CD4-positive, alpha-beta T cell treated with Interleukin-1 beta for 1 hour (primary cell): ENCODE measurements at regions not wholly inside any gene's neighbourhood (a gene's known extent, or its start where the extent isn't known, plus 50 kb on each side); places are given as distances from the start of the nearest gene placed in this dataset.

Source experiments
- DNase-seq, 2 donors: peaks; one replicate each; pipeline ENCODE4 v3.0.0-alpha.2; 2020 to 2022

DNA sequence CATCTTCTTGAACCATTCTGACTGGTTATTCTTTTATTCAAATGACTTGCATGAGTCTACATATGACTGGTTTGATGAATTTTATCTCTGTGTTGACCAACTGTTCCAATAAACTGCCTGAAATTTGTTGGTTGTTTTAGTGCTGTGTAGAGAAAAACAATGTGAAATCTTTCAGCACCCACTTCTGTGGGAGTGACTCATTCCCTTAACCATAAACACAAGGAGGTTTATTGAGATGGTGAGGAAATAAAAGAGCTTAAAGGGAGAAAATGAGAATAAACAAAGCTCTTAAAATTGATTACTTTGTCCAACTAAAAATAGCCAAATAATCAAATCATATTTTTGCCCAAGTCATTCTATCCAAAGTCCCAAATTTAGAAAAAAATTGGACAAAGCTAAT is 341.1 kb downstream of the TGFB2 start:
- DNase-seq = no peak

DNA sequence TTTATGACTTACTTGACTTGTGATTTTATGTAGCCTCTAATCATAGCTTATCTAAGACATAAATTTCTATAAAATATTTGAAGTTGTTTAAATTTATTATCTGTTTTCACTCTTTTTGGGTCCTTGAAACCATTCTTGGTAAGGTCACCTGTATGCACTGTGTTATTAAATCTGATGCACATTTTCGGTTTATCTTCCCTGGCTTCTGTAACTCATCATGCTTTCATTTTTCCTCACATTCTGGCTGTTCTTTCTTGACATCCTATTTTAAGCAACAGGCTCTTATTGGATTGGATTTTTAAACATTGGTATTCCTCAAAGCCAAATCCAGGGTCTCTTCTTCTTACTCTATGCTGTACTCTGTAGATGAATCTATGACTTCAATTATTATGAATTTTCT is 341.6 kb downstream of the TGFB2 start:
- no peak for DNase-seq

DNA sequence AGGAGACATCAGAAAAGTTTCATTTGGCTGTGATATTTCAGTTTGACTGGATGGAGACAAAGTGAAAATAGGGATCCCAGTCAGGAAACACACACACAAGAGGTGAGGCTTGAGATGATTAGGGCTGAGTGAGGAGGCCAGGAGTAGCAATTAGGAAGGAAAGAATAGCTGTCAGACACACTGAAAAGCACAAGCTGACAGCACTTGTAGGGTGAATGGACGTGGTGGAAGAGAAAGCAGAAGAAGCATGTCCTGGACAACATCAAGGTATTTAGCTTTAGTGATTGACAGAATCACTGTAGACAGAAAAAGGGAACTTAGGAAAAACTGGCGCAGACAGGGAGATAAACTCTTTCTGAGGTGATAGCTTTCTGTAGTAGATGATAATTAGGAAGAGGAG is 347.7 kb downstream of the TGFB2 start:
- DNase-seq = no peak

DNA sequence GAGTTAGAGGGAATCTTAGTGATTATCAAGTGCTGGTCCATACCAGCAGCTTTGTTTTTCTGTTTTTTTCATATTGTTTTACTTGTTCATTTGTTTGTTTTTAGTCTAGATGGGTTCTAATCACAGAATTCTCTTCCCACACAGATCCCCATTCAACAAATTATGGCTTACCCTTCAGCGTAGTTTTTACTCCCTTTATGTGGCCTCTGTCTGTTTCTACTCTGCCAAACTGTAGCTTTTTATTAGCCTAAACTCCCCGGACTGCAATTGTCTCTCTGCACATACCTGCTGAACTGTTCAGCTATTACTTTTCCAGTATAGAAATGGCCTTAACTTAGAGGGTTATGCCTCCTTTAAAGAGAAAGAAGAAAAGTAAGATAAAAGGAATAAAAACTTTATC is 348.5 kb downstream of the TGFB2 start:
- DNase-seq = no peak

DNA sequence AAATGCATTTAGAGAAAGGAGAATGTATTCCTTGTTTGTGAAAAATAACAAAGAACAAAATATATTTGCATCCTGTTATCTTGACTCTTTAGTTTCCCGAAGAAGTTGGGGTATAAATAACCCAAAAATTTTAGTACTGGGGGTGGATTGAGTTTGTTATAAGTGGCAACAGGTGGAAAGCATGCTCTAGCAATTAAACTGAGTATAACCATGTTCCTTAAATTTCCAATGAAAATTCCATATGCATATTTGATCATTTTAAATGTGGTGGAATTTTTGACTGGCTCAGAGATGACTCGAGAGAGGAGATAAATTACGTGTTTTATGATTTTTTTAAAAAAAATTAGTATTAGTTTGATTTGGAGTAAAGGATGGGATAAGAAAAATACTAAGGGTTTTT is 348.9 kb downstream of the TGFB2 start:
- no peak for DNase-seq

DNA sequence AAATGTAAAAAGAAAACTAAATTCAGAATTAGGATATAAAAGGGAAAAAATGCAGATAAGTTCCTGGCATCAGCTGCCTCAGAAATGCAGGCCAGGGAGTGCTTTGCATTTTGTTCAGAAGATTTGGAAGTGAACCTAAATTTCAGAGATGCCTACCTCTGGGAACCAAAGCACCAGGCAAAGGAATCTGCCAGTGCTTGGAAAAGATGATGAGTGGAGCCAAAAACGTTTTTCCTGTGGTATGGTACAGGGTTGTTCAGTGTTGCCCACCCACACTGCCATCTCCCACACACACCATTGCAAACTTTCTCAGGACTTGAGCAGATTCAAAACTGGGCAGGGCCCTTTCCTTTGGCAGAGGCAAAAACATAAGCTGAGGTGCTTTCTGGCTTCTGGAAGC is 349.5 kb downstream of the TGFB2 start:
- DNase-seq = no peak

DNA sequence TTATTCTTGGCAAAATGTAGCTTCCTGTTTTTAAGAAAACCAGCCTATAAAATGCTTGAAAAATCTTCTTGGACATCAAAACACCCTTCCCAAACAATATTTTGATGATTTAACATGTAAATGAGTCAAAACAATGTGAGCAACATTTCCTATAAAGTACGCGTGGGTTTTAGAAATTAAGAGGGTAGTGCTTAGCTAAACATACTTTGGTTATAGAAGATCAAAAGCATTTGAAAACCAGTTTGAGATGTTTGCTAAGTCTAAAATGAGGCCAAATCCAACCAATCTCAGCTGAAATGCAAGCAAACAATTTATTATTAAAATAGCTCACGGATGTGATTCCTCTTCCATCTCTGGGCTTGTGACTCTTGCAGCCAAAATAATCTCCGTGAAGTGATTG is 350.4 kb downstream of the TGFB2 start:
- DNase-seq = no peak

DNA sequence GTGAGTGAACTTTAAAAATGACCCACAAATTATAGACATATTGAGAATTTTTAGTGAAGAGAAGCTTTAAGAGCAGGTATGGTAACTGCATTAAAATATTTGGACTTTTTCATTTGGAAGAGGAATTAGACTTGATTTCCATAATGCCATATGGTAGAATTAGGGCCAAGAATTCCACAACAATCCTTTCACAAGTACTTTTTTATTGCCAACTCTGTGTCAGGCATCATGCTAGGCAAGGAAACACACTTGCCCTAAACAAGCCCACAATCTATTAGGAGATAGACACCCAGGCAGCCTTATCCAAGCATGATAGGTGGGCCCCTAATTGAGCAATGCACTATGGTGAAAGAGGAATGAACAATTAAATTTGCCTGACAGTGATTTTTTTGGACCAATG is 353.0 kb downstream of the TGFB2 start:
- DNase-seq = no peak

DNA sequence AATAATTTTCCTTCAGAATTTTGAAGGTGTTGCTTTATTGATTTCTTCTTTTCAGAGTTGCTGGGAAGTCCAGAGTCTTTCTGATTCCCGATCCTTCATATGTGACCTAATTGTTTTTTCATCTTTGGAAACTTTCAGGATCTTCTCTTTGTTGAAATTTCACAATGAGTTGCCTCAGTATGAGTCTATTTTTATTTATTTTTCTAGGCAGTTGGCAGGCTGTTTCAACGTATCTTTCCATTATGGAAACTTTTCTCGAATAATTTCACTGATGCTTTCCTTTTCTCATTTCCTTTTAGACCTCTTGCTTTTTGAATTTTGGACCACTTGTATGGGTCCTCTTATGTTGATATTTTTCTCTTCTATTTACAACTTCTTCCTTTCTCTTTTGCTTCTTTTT is 354.3 kb downstream of the TGFB2 start:
- no peak for DNase-seq

DNA sequence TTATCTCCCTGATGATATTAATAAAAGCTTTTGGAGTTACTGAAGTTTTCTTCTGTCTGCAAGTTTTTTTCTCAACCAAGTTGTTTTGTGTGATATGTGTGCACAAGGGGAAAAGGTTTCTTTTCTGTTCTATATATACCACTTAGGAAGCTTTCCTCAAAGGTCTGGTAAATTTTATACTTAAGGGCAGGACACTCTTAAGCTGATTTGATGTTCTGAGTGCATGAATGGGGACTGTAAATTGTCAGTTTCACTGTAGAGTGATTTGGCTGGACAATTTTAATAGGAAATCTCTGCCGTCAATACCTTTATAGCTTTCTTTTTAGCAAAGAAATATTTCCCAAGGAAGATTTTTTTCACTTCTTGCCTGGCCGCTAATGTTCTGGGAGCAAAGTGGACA is 354.7 kb downstream of the TGFB2 start:
- no peak for DNase-seq

DNA sequence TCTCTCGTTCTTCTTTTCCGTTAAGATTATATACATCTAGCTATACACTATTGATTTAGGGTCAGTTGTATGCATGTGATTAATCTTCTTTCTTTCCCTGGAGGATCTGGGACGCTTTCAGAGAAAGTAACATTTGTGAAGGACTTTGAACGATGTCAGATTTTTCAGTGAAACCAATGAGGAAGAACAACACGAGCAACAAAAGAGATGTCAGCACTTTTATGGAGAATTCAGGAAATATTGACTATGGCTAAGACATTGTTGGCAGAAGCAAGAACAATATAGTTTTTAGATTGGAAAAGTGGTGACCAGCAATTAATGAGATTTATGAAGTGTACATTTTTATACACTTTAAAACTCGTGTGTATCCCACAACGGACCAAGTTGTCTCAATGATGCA is 355.5 kb downstream of the TGFB2 start:
- DNase-seq = no peak

DNA sequence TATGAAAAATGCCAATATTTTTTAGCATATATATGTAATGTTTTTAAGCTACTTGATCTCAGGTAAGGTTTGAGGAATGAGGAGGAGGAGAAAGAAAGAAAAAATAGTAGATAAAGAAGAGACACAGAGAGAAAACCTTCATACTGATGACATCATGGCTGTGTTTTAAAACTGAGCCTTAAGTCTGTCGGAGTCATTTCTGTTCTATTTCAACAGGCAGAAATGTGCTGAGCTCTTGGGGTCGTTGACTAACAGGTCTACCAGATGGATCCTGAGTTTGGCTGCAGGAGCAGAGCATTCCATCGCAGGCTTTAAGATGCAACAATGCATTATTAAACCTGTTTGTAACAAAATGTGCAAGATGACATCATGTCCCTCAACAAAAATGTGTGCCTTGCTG is 356.0 kb downstream of the TGFB2 start:
- no peak for DNase-seq

DNA sequence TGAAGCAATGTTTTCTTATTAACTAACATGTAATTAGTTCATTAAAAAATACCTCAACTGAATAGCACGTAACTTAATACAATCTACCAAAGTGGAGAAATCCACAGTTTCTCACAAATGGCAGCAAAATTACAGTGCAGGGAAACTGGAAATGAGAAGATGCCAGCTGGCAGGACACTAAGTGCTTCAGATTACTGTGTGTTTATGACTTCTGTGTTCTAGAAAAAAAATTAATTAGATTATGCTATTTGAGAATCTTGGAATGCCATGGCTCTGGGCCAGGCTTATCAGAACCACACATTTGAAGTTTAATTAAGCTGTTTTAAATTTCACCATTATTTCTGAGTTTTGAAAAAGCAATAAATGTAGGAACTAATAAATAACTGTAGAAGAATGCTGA is 357.6 kb downstream of the TGFB2 start:
- no peak for DNase-seq

DNA sequence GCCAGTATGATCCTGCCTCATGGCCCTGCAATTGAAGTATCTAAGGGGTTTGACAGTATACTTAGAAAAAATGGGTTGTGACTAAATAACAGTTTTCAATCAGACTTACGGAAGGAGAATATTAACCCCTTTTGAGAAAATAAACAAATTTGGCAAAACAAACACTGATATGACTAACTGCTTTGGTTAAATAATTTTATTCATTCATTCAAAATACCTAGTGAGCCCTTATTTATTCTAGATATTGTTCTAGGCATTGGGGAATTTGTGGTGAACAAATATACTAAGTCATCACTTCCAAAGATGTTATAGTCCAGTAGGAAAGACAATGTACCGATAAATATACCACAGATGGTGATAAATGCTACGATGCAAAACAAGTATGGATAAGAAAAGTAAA is 358.7 kb downstream of the TGFB2 start:
- DNase-seq = no peak

DNA sequence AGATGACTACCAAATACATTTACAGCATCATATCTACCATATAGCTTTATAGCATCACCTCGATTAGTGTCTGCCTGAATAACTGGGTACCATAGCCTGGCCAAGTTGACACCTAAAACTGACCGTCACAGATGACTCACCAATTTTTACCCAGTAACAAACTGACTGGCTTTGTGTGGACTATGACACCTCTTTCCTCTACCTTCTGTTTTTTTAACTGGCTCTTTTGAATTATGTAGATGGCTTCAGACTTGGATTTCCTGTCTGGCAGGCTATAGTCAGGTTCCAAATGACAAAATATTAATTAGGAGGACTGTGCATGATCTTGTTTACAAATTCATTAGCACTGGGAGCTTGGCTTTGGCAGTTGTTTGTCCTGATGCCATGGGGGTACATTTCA is 360.3 kb downstream of the TGFB2 start:
- no peak for DNase-seq

DNA sequence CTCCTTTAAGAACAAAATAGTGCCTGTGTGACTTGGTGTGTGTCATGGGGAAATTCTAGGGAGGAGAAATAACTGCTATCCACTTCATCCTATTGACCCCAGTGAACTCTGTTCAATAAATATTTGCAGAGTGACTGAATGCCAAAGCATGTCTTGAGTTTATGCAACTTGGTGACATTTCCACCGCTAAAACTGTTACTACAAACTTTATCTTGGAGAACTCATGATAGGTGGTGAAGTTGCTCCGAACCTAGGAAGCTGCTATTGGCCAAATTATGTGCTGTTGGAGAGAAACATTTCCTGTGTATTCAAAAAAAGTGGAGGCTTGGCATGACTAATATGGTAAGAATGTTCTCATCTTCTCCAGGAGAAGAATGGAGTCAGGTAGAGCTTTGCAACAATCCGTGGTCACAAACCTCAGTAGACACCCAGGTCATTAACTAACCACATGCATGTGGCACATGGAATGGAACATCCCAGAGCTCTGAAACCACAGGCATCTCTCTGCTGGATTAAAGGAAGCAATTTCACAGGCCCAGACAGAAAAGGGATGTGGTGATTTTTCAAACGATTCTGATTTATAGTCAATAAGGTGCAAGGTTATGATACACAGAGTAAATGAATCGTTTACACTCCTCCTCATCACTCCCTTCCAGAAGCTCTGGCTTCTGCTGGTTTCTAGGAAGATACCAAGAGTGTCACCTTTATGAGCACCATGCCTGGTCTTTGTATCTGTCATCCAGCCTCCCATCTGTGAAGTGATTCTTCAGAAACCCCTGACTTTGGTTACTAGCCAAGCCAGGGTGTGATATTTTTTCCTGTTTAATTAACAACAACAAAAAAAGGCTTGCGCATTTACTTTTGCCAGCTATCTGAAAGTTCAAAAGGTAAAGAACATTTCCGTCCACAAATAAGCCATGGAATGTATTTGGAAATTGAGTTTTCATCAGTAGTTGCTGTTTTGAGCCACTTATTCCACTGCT is 361.1 kb downstream of the TGFB2 start:
- no peak for DNase-seq

DNA sequence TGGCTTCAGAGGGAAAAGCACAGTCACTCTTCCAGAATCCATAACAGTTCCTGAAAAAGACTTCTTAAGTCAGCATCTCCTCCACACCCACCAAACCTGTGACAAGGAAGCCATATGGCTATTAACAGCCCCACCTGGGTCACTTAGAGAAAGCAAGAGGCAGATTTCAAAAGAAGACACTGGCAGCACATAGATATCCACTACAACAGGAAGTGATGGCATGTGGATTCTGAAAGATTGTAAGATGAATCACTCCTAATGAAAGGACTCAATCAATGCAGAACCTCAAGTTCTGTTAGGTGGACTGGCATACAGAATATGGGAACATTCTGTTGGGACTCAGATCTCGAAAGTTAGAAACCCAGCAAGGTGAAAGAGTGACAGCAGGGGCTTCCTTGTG is 365.9 kb downstream of the TGFB2 start:
- no peak for DNase-seq

DNA sequence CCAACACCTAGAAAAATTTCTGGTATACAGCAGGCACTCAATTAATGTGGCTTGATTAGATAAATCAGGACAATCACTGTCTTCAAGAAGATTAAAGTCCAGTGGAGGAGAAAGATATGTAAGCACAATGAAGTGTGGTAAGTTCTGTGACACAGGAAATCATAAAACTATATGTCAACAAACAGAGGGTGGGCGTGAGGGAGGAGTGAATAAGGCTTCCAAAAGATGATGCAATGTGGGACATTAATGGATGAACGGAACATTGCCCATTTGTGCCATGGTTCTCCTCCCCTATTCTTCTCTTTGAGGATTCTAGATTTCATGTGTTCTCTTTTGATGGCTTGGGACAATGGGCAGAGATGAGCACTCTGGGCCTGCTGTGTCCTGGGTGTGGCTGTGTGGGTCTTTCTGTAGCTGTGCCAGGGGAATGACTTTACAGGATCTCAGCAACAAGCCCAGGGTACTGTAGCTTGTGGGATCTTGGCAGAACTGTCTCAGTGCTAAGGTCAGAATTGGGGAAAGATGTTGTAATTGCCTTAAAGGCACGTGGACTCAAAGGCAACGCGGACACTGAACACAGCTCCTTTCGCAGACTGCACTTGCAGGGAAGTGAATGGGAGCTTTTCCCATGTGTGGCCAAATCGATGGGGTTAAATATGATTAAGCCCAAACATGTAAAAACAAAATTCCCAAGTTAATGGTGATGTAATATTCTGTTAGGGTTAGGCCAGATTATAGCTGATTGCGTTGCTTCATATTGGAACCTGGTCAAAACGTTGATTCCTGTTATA is 366.9 kb downstream of the TGFB2 start:
- no peak for DNase-seq

DNA sequence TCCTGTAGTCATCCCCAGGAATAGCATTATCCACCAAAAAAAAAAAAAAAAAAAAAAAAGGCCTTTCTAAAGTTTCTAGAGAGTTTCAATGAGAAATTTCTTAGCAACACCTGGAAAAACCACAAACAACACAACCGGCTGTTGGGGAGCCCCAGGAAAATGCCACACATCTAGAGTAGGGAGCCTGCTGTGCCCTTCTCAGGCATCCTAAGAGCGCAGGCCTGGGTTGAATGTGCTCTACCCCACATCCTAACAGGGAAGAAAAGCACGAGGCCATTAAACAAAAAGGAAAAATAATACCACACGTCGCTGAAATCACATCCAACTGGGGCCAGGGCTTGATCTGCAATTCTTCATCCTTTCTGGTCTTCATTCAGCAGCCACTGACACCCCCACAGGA is 367.5 kb downstream of the TGFB2 start:
- no peak for DNase-seq

DNA sequence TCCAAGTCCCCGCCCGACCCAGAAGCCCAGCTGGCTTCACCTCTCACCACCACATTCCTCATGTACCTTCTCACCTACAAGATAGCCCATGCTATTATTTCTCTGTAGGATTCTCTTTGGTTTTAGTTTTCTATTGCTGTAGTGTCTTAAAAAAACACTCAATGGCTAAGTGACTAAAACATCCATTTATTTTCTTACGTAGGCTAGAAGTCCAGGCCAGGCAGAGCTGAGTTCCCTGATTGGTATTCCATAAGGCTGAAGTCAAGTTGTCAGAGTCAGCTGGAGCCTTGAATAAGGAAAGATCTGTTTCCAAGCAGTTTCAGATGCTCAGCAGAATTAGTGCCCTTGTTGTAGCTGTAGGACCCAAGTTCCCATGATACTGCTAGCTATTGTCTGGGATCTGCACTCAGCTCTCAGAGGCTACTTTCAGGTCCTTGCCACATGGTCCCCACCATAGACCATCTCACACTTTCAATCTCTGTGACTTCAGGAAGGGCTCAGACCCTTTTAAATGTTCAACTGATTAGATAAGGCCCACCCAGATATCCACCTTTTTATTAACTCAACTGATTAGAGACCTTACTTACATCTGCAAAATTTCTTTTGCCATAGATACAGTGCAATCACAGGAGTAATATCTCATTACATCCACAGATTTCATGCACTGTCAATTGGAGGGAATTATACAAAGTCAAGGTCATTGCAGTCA is 371.0 kb downstream of the TGFB2 start:
- DNase-seq = no peak

DNA sequence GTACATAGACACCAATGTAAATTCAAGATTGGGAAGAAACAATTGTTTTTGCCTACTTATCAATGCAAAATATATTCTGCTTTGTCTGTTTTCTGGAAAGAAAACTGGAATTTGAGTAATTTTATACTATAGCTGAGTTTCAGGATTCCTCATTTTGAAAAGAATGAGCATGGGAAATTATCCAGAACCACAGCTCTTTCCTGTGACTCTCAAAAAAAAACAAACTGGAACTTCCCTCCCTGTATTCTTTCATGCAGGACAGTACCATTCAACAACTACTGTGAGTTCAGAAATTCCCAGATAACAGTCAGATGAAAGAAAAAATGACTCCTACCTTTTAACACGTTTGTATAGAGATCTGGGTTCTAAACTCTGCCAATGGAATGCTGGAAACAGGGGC is 372.4 kb downstream of the TGFB2 start:
- DNase-seq = no peak

DNA sequence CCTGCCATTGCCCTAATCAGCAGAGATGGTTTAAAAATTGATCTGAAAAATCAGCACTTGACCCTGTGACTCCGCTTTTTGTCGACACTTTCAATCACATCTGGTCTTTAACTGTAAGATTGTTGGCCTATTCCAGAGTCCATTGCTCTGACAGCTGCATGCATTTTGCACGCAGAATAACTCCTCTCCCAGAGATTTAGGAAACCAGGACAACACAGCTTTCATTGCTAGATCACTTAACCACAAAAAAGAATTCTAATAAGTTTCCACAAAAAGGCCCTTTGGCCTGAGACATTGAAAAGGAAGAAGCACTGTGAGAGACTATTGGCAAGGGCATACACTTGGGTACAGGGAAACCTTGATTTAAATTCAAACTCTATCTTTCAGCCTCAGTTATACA is 373.1 kb downstream of the TGFB2 start:
- no peak for DNase-seq

DNA sequence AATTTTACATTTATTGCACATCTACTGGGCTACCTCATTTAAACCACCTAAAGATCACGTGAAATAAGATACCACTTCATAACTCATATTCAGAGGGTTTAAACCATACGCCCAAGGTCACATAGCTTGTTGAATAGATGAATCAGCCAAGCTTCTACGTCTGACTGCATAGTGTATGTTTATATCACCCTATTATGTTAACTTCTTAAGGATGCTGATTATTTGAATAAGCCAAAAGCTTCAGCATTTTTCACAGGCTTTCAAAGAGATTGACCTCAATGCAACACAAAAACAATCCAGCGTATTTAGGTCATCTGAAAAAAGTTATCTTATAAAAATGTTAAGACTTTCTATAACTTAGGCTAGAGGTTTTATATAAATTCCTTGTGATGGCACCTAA is 373.8 kb downstream of the TGFB2 start:
- no peak for DNase-seq
